IMR-90 (cell line): ENCODE measurements at regions not wholly inside any gene's neighbourhood (a gene's known extent, or its start where the extent isn't known, plus 50 kb on each side); places are given as distances from the start of the nearest gene placed in this dataset.

Experiments
- CHD1 ChIP-seq: IDR thresholded peaks from 2 replicates; pipeline ENCODE4 v1.6.1; 2012; ENCODE audit warnings: low read depth, low read length, improper control_type of control experiment
- CTCF ChIP-seq: conservative IDR thresholded peaks from 2 replicates; pipeline ENCODE4 v1.5.1; 2012; ENCODE audit warnings: mild to moderate bottlenecking, low read depth, low read length, improper control_type of control experiment
- FOS ChIP-seq: fragments of 150-350 bp; IDR thresholded peaks from 2 replicates; pipeline ENCODE4 v1.6.1; 2016; ENCODE audit warnings: low read depth, low read length
- MAFK ChIP-seq: IDR thresholded peaks from 2 replicates; pipeline ENCODE4 v1.6.1; 2012; ENCODE audit warnings: low read depth, low read length, improper control_type of control experiment
- MAZ ChIP-seq: IDR thresholded peaks from 2 replicates; pipeline ENCODE4 v1.6.1; 2012; ENCODE audit warnings: low read depth, mild to moderate bottlenecking, low read length, improper control_type of control experiment, moderate library complexity, borderline replicate concordance
- POLR2A ChIP-seq: IDR thresholded peaks from 2 replicates; pipeline ENCODE4 v1.6.1; 2012; ENCODE audit warnings: mild to moderate bottlenecking, low read depth, low read length
- RAD21 ChIP-seq: IDR thresholded peaks from 2 replicates; pipeline ENCODE4 v1.6.1; 2012; ENCODE audit warnings: low read length, improper control_type of control experiment
- RCOR1 ChIP-seq: IDR thresholded peaks from 2 replicates; pipeline ENCODE4 v1.6.1; 2012; ENCODE audit warnings: mild to moderate bottlenecking, low read length, improper control_type of control experiment; ENCODE audit not compliant: insufficient replicate concordance
- RFX5 ChIP-seq: IDR thresholded peaks from 2 replicates; pipeline ENCODE4 v1.8.0; 2012; ENCODE audit warnings: low read depth, mild to moderate bottlenecking, low read length, moderate library complexity
- USF2 ChIP-seq: fragments of 150-350 bp; IDR thresholded peaks from 2 replicates; pipeline ENCODE4 v1.6.1; 2017; ENCODE audit warnings: mild to moderate bottlenecking, antibody characterized with exemption, low read length, low read depth

- TF ChIP-seq POLR2A (no peak), CTCF (no peak), RCOR1 (no peak), FOS (no peak), MAZ (no peak), RAD21 (no peak), MAFK (no peak), USF2 (no peak), CHD1 (no peak), RFX5 (no peak)
These were observed 348.2 kb downstream of the PDCD6IP start for GRCh38 chr3:34146596-34146995.
